ENCODE measurements at regions not wholly inside any gene's neighbourhood (a gene's known extent, or its start where the extent isn't known, plus 50 kb on each side); places are given as distances from the start of the nearest gene placed in this dataset.

- Histone ChIP-seq H3K27me3 (no peaks in the 10 kb centered on the region), H3K4me1 (no peaks in the 10 kb centered on the region), H3K9me3 (no peaks in the 10 kb centered on the region), H3K27ac (peak overlapping the region in 1 of 4 donors; percentile 2), H3K36me3 (no peaks in the 10 kb centered on the region), H3K4me3 (no peak overlapping the region)
- DNase-seq, result no peak
- no peak for TF ChIP-seq CTCF (IDR thresholded peaks at IDR 0.05)
- TF ChIP-seq POLR2A (IDR thresholded peaks at IDR 0.05), result no peak
Measured at GRCh38 chr13:59133903-59134302, 1029.8 kb downstream of the DIAPH3 start.

GRCh38 chr13:59144700-59145099 lies 1019.0 kb downstream of the DIAPH3 start:
- H3K4me1 ChIP-seq, result no peaks in the 10 kb centered on the region
- H3K27me3 ChIP-seq, result no peaks in the 10 kb centered on the region
- H3K4me3 ChIP-seq, result no peak overlapping the region
- H3K27ac ChIP-seq, result no peak overlapping the region
- no peaks in the 10 kb centered on the region for H3K36me3 ChIP-seq
- TF ChIP-seq CTCF (IDR thresholded peaks at IDR 0.05) (no peak), POLR2A (IDR thresholded peaks at IDR 0.05) (no peak)
- H3K9me3 ChIP-seq, result no peaks in the 10 kb centered on the region
- DNase-seq, result no peak

GRCh38 chr13:59145381-59145780 lies 1018.3 kb downstream of the DIAPH3 start:
- Histone ChIP-seq H3K4me1 (no peaks in the 10 kb centered on the region), H3K4me3 (no peak overlapping the region), H3K27ac (no peak overlapping the region), H3K36me3 (no peaks in the 10 kb centered on the region), H3K27me3 (no peaks in the 10 kb centered on the region), H3K9me3 (no peaks in the 10 kb centered on the region)
- TF ChIP-seq POLR2A (IDR thresholded peaks at IDR 0.05) (no peak), CTCF (IDR thresholded peaks at IDR 0.05) (no peak)
- DNase-seq, result no peak

GRCh38 chr13:59157181-59157580 lies 1006.5 kb downstream of the DIAPH3 start:
- DNase-seq, result no peak
- H3K27me3 ChIP-seq, result no peaks in the 10 kb centered on the region
- no peaks in the 10 kb centered on the region for H3K9me3 ChIP-seq
- no peaks in the 10 kb centered on the region for H3K4me1 ChIP-seq
- no peak for TF ChIP-seq POLR2A (IDR thresholded peaks at IDR 0.05)
- no peaks in the 10 kb centered on the region for H3K36me3 ChIP-seq
- H3K27ac ChIP-seq, result no peak overlapping the region
- no peak overlapping the region for H3K4me3 ChIP-seq

GRCh38 chr13:59166174-59166573 lies 997.6 kb downstream of the DIAPH3 start:
- no peaks in the 10 kb centered on the region for H3K36me3 ChIP-seq
- no peak for TF ChIP-seq CTCF (IDR thresholded peaks at IDR 0.05)
- TF ChIP-seq POLR2A (IDR thresholded peaks at IDR 0.05), result no peak
- no peaks in the 10 kb centered on the region for H3K27me3 ChIP-seq
- H3K27ac ChIP-seq, result no peak overlapping the region
- H3K9me3 ChIP-seq, result no peaks in the 10 kb centered on the region
- no peak overlapping the region for H3K4me3 ChIP-seq
- no peak for DNase-seq
- no peaks in the 10 kb centered on the region for H3K4me1 ChIP-seq

- H3K9me3 ChIP-seq, result no peaks in the 10 kb centered on the region
- H3K36me3 ChIP-seq, result no peaks in the 10 kb centered on the region
- no peak overlapping the region for H3K27ac ChIP-seq
- H3K4me1 ChIP-seq, result no peaks in the 10 kb centered on the region
- H3K27me3 ChIP-seq, result no peaks in the 10 kb centered on the region
- no peak for DNase-seq
- H3K4me3 ChIP-seq, result no peak overlapping the region
- TF ChIP-seq CTCF (IDR thresholded peaks at IDR 0.05), result no peak
Measured at GRCh38 chr13:59172076-59172475, 991.7 kb downstream of the DIAPH3 start.

All from Peyer's patch (tissue), 4 donors.